HG02943 (cell line): ENCODE measurements at regions not wholly inside any gene's neighbourhood (a gene's known extent, or its start where the extent isn't known, plus 50 kb on each side); places are given as distances from the start of the nearest gene placed in this dataset.
"Not testable (repeated sequence)": the region's sequence is repeated elsewhere in the genome, so short reads cannot be mapped to it uniquely, and the experiment has no call there.

Experiments used
- ATAC-seq: cut with Tn5 transposase; IDR thresholded peaks from one replicate; pipeline ENCODE4 v1.9.1; 2021; ENCODE audit warnings: mild to moderate bottlenecking, low read depth, moderate library complexity; ENCODE audit not compliant: unreplicated experiment

GRCh38 chrX:26651755-26652154 is 435.8 kb downstream of the MAGEB5 start:
- no peak for ATAC-seq

GRCh38 chrX:26649534-26649933 is 433.6 kb downstream of the MAGEB5 start:
- ATAC-seq: no peak

DNA sequence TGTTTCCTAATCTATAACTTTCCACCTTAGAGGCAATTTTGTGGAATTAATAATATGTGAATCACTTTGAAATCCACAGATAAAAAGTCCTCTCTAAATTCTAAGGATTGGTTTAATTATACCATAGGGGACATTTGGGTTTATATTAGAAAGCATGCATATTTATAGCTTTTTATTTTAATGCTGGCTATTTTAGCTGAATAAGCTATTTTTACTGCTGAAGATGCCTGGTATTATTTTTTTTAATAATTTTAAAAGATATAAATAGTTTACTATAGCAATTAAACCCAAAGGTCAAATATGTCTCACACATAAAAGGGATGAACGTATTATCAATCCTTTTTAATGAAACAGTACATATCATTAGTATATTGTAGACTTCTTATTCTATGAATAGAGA is 415.4 kb downstream of the MAGEB5 start:
- ATAC-seq: no peak

DNA sequence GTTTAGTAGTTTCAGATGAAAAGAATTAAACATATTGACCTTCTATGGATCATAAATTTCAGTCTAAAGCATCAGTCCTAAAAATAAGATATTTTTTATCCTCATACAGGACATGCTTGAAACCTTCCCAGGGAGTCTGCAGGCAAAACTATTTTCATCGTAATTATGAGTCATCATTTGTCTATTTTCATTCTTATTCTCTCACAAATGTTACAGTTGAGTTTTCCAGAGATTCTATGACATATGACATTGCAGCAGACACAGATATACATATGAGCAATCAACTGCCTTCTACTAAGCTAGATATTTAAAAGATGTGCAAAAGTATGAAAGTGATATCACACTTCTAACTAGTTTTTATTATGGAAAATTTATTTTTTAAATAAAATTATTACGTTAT is 398.0 kb downstream of the MAGEB5 start:
- no peak for ATAC-seq

DNA sequence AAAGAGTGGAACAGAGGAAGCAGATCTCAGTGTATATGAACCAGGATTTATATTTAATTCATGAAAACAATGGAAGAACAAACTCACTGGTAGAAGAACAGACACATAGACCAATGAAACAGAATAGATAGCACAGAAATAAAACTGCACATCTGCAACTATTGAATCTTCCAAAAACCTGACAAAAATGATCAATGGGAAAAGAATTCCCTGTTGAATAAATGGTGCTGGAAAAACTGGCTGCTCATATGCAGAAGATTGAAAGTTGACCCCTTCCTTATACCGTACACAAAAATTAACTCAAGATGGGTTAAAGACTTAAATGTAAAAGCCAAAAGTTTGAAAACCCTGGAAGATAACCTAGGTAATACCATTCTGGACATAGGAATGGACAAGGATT is 391.0 kb downstream of the MAGEB5 start:
- no peak for ATAC-seq

GRCh38 chrX:26597981-26598380 is 382.0 kb downstream of the MAGEB5 start:
- no peak for ATAC-seq

DNA sequence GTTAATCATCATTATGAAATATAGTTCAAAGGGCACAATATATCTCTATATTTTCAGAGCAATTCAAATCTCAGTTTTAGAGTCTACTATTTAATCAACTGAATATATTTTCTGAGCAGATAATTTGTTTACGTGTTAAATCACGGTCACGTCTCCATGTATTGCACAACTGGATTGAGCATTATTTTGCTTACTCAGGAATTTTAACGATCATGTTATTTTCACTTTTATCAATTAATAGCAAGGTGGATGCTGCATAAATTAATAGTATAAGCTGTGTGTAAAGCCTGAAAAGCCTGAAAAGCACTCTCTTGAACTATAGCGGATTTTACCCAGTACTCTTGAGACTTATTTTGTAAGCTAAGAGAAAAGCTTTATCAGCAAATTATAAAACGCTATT is 374.9 kb downstream of the MAGEB5 start:
- no peak for ATAC-seq

DNA sequence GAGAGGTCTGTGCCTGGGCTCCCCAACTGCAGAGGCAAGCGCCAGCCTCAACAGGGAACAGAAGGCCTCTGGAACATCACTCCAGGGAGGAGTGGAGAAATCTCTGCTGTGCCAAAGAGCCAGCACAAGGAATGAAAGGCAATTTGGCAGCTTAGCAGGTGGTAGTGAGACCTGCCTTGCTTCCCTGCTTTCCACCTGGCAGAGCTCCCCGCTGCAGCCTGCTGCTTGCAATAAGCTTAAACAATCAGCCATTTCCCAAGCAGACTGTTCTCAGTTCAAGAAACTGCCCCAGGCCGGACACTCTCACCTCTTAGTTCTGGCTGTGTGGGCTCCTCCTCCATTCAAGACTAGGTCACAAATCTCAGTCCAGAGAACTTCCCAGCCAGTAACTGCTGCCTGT is 370.6 kb downstream of the MAGEB5 start:
- no peak for ATAC-seq

GRCh38 chrX:26581091-26581490 is 365.1 kb downstream of the MAGEB5 start:
- ATAC-seq: no peak

- no peak for ATAC-seq
Measured at GRCh38 chrX:26580021-26580420, 364.1 kb downstream of the MAGEB5 start.

- ATAC-seq: no peak
Measured at GRCh38 chrX:26574234-26574633, 358.3 kb downstream of the MAGEB5 start.

- ATAC-seq: no peak
Measured at GRCh38 chrX:26562156-26562555, 346.2 kb downstream of the MAGEB5 start.

DNA sequence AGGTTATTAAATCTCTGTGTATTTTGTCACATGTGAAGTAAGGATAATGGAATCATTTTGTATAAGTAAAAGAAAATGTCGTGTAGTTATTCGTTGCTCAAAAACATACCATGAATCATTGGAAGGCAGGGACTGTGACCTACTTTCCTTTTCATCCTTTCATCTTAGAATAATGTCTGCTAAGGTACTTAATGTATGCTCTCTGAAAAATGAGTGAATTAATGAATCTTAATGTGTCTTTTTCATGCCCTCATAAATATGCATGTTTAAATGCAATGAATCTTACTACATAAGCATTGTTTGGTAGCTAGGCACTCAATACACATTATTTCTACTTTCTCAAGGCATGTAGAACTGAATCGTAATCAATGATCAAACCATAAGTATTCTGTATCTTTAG is 343.9 kb downstream of the MAGEB5 start:
- no peak for ATAC-seq

DNA sequence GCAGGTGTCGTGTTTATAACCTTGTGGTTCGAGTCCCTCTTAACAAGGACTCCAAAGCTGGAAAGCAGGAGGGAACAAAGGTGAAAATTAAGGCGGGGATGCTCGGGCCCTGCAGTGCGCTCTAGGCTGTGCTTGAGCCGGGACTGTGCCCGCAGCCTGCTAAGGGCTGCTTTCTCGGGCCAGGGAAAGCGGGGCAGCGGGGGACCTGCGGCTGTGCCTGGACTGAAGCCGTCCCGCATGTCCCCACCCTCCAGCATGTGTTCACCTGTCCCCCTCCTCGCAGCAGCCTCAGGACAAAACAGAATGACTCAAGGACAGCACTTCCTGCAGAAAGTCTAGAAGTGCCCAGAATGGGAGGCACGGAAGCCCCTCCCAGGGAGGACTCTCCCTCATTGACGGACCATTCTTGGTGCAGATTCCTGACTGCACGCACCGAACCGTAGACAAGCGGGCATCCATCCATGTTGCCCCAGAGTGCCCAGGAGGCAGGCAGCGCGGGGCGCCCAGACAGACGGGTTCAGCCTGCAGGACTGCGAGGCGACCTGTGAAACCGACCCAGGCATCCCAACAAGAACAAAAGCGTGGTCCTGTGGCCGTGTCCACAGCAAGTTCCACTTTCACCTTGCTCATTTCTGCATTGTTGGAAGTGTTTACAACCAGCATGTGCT is 342.9 kb downstream of the MAGEB5 start:
- no peak for ATAC-seq

GRCh38 chrX:26557691-26558321 is 341.8 kb downstream of the MAGEB5 start:
- ATAC-seq: no peak

GRCh38 chrX:26525768-26526167 is 309.8 kb downstream of the MAGEB5 start:
- ATAC-seq: not testable (repeated sequence)

GRCh38 chrX:26522501-26522900 is 306.5 kb downstream of the MAGEB5 start:
- no peak for ATAC-seq

- no peak for ATAC-seq
Measured at GRCh38 chrX:26511589-26512363, 295.8 kb downstream of the MAGEB5 start.

- no peak for ATAC-seq
Measured at GRCh38 chrX:26470941-26471340, 255.0 kb downstream of the MAGEB5 start.

DNA sequence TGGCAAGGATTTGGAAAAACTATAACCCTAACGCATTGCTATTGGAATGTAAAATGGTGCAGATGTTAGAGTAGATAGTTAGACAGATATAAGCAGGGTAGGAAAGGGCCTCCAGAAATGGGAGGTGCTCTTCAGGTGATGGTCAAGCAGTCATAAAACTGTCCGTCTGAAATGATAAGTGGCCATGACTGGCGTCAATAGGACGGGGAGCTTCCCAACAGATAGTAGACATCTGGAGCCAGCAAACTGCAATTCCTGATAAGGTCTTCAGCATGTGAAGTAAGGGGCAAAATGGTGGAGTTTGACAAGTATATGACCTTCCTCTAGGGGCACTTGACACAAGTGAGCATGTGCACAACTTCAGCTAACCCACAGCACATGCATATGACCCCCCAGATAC is 250.4 kb downstream of the MAGEB5 start:
- ATAC-seq: no peak

- no peak for ATAC-seq
Measured at GRCh38 chrX:26445288-26445687, 229.3 kb downstream of the MAGEB5 start.

- not testable (repeated sequence) for ATAC-seq
Measured at GRCh38 chrX:26444417-26444816, 228.4 kb downstream of the MAGEB5 start.
